LNCaP clone FGC (cell line): ENCODE measurements at regions not wholly inside any gene's neighbourhood (a gene's known extent, or its start where the extent isn't known, plus 50 kb on each side); places are given as distances from the start of the nearest gene placed in this dataset.

Source experiments
- DNase-seq: peaks from one replicate; pipeline ENCODE4 v3.0.0-alpha.2; 2011; ENCODE audit warnings: low read depth
- H3K4me3 ChIP-seq: 2 replicates; pipeline ENCODE4 v1.5.1; 2011; ENCODE audit warnings: mild to moderate bottlenecking, low read depth, low read length, control low read depth
- TF ChIP-seq, protein P1 (sequence below): IDR thresholded peaks from 2 replicates; pipeline ENCODE4 v1.5.1; 2012; ENCODE audit warnings: mild to moderate bottlenecking; ENCODE audit not compliant: control insufficient read depth, insufficient read depth; ENCODE audit errors: extremely low read depth

DNA sequence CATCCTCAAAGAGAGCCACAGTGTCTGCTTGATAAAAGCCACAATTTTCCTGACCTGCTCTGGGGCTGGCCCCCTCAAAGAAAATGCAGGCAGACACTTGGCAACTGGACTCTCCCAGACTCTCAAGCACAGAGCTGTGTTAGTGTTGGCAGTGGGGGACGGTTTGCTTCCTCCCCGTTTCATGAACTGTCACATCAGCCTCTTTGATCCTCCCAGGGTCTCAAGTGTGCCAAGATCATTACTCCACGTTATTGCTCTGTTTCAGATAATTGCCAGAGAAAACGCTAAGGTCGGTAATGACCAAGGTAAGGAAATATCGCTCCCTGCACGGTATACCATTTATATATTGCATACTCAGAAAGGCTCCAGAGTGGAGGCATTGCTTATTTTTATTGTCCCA, 138.8 kb downstream of the NTMT2 start:
- DNase-seq: no peak
- TF ChIP-seq, protein P1, sequence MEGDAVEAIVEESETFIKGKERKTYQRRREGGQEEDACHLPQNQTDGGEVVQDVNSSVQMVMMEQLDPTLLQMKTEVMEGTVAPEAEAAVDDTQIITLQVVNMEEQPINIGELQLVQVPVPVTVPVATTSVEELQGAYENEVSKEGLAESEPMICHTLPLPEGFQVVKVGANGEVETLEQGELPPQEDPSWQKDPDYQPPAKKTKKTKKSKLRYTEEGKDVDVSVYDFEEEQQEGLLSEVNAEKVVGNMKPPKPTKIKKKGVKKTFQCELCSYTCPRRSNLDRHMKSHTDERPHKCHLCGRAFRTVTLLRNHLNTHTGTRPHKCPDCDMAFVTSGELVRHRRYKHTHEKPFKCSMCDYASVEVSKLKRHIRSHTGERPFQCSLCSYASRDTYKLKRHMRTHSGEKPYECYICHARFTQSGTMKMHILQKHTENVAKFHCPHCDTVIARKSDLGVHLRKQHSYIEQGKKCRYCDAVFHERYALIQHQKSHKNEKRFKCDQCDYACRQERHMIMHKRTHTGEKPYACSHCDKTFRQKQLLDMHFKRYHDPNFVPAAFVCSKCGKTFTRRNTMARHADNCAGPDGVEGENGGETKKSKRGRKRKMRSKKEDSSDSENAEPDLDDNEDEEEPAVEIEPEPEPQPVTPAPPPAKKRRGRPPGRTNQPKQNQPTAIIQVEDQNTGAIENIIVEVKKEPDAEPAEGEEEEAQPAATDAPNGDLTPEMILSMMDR: no peak
- no peak overlapping the region for H3K4me3 ChIP-seq

DNA sequence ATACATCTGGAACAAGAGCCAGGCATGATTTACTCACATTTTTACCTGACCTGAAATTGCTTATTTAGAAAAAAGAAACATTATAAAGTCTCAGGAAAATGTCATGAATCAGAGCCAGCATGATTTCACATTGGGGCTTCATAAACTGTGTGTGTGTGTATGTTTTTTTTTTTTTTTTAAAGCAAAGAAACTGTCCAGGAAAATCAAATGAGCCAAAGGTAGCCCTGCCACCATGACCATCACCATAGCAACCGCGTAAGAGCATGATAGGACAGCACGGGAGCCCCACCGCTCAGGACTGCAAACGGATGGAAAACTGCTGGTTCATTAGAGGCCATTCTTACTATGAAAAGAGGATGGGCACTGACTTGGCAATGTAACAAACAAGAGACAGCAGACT, 139.2 kb downstream of the NTMT2 start:
- no peak for DNase-seq
- no peak overlapping the region for H3K4me3 ChIP-seq
- TF ChIP-seq, protein P1: no peak

DNA sequence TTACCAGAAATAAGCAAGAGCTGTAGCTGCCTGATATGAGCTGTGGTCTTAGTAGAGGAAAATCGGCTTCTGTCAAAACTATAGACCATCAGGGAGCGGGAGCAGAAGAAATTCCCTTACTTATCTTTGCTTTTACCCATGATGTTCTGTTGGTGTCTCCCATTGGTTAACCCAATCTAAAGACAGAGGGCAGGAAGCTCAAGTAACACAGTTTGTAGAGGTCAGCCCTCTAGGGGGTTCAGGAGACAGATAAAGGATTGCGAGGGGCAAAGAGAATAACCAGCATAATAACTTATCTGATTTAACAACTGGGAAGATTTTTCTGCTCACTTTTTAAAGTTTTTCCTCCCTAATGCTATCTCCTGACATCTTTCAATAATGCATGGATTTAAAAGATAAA, 142.4 kb downstream of the NTMT2 start:
- DNase-seq: no peak
- H3K4me3 ChIP-seq: no peak overlapping the region
- TF ChIP-seq, protein P1: no peak

DNA sequence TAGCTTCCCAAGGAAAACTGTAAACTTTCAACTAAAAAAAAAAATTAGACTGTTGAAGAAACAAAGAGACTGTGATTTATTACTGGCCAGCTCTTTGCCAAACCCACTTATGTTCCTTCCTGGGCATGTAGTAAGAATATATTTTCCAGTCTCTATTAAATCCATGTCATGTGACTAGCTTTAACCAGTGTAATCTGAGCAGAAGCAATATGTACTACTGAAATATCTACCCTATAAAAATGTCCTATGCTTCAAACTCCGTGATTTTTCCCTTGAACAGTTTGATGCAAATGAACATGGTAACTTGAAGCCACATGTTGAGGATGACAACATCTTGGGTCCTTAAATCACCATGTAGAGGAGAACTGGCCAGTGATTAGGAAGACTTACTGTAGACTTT, 144.5 kb downstream of the NTMT2 start:
- no peak for DNase-seq
- TF ChIP-seq, protein P1: no peak
- no peak overlapping the region for H3K4me3 ChIP-seq

DNA sequence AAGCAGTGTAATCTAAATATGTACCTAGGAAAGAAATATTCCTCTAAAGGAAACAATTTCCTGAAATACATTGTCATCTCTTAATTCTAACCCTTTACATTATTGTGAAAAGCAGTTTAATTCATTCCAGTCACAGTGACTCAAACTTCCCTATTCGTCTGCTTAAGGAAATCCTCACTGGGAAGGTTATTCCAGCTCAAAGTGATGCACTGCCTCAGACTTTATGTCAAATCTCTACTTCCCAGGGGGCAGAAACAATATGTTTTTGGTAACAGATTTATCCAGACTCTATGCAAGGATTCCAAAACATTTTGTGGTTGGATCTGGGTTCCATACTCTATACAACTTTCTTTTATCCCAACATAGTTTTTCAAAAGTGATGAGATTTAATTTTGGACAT, 145.2 kb downstream of the NTMT2 start:
- TF ChIP-seq, protein P1: no peak
- no peak overlapping the region for H3K4me3 ChIP-seq
- no peak for DNase-seq

DNA sequence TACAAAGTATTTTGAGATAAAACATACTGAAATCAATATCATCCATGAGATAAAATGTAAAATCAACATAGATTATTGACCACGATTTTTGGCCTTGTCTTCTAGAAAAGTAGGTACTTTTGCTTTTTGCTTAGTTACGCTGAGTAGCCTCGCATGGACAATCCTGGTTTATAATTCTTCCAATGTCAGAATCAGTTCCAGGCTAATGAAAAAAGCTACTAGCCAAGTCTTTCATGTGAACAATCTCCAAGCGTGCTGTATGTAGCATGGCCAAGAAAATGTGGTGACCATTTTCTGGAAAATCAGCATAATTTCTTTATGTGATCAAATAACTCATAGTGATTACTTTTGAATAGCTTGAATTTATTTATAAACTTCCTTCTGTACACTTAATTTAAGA, 145.8 kb downstream of the NTMT2 start:
- TF ChIP-seq, protein P1: no peak
- no peak overlapping the region for H3K4me3 ChIP-seq
- no peak for DNase-seq

DNA sequence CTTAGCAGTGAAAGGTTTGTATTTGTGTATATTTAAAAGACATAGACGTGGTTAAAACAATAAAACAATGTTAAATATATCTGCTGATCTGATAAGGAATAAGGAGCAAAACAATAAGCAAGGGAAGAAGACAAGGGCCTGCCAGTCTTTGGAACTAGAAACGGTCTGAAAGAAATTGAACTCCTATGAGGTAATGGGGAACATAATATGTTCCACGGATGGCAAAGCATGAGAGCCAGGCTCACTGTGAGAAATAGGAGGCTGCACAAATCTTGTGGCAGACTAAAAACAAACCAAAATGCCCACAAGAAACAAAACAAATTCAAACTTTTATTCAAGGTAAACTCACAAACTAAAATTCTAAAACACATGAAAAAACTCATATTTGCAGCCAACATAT, 150.5 kb downstream of the NTMT2 start:
- TF ChIP-seq, protein P1: no peak
- H3K4me3 ChIP-seq: no peak overlapping the region
- DNase-seq: no peak
